Liver (tissue), 3 donors: ENCODE measurements at regions not wholly inside any gene's neighbourhood (a gene's known extent, or its start where the extent isn't known, plus 50 kb on each side); places are given as distances from the start of the nearest gene placed in this dataset.

Experiments
- CTCF ChIP-seq: fragments of 150-350 bp; IDR thresholded peaks from 2 replicates; pipeline ENCODE4 v1.5.1; 2017; ENCODE audit warnings: improper control_type of control experiment, low read depth, low read length; ENCODE audit not compliant: missing input control
- HNF4G ChIP-seq: IDR thresholded peaks from 2 replicates; pipeline ENCODE4 v1.6.1; 2016; ENCODE audit warnings: antibody characterized with exemption
- RAD21 ChIP-seq, 2 donors: IDR thresholded peaks; 2 replicates each; pipeline ENCODE4 v1.6.1; 2016; ENCODE audit warnings: antibody characterized with exemption in 2 of 2, mild to moderate bottlenecking in 2 of 2
- REST ChIP-seq: IDR thresholded peaks from 2 replicates; pipeline ENCODE4 v1.6.1; 2016; ENCODE audit warnings: antibody characterized with exemption, mild to moderate bottlenecking
- RXRA ChIP-seq, 2 donors: IDR thresholded peaks; 2 replicates each; pipeline ENCODE4 v1.6.1; 2017 to 2018; ENCODE audit warnings: antibody characterized with exemption in 2 of 2, mild to moderate bottlenecking in 1 of 2
- TAF1 ChIP-seq: conservative IDR thresholded peaks from 2 replicates; pipeline ENCODE4 v1.6.1; 2016; ENCODE audit warnings: antibody characterized with exemption, mild to moderate bottlenecking
- donor health status: healthy.
- donor health status: healthy.

- TF ChIP-seq CTCF (no peak), TAF1 (no peak), HNF4G (no peak), REST (no peak), RAD21 (IDR thresholded peaks at IDR 0.05) (no peak), RXRA (IDR thresholded peaks at IDR 0.05) (no peak)
Measured at GRCh38 chr5:4330327-4330726, 734.7 kb downstream of the IRX1 start.
